Activated CD4-positive, alpha-beta T cell treated with anti-CD3 and anti-CD28 coated beads for 24 hours (primary cell): ENCODE measurements at regions not wholly inside any gene's neighbourhood (a gene's known extent, or its start where the extent isn't known, plus 50 kb on each side); places are given as distances from the start of the nearest gene placed in this dataset.
"Not testable (repeated sequence)": the region's sequence is repeated elsewhere in the genome, so short reads cannot be mapped to it uniquely, and the experiment has no call there.

Experiments
- DNase-seq, 2 donors: peaks; one replicate each; pipeline ENCODE4 v3.0.0-alpha.2; 2020; ENCODE audit warnings: low read depth in 2 of 2

DNA sequence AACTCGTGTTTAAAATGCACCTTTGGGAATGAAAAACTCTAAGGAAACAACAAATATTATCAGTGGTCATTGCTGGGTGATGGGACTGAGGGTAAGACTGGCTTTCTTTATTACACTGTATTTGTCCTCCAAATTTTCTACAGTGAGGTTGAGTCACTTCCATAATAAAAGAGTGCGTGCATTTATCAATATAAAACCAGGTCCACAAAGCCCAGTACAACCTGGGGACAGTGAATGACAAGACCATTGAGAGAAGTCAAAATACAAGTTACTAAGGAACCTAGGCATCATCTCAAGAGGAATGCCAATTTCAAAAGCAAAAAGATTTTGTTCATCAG is 76.4 kb downstream of the MAGED4 start:
- no peak for DNase-seq

DNA sequence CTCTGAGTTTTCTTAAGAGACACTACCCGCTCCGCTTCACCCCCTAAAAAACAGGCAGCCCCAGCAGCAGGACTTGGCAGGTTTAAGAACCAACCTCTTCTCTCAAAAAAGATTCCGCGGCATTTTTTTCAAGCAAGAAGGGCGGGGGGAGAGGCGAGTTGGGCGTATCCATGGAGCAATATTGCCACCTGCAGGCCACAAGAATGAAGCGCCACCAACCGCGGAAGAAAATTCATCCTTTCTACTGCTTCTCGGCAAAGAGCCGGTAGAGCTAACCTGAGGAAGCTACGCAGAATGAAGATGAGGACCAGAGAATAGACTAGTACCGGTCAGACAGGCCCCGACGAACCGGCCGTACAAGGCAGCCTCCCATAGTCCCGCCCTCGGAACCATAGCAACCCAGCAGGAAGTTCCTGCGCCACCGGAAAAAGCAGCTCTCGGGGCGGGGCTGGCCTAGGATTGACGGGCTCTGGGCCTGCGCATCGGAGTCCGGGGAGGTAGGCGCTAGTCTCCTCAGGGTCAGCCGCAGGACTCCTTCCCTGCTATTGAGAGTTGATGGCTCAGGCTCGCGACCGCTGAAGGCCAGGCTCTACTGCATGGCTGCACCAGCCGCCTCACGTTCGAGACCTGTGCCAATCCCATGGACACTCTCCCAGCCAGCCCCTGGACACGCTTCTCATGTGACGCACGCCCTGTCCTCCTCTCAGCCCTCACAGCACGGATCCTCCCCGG is 76.9 kb downstream of the MAGED4 start:
- peak; percentile 81 to 90 for DNase-seq

DNA sequence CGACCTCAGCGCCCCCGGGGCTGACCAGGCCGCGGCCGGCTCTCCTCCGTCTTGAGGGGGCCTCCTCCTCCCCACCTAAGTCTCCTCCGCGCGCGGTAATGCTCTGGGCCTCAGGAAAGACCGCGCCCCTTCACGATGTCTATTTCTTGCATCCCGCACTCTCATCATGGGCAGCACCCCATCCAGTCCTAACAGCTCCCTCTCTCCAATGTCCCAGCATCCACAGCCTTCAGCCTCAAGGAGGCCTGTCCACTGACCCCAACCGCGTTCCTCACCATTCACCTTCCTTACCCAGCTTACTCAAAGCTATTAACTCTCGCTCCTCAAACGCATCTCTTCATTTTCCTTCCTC is 77.5 kb downstream of the MAGED4 start:
- DNase-seq = no peak

DNA sequence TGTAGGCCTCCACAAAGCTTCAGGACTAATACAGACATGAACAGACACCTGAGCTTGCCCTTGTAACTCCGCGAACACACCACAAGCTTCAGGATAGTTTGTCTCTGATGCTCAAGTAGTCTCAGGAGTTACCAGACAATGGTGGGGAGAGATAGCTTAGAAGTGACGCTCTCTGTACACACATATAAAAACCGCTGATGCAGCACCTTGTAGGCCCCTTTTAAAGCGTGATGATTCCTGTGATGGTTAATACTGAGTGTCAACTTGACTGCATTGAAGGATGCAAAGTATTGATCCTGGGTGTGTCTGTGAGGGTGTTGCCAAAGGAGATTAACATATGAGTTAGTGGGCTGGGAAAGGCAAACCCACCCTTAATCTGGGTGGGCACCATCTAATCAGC is 78.7 kb downstream of the MAGED4 start:
- no peak for DNase-seq

DNA sequence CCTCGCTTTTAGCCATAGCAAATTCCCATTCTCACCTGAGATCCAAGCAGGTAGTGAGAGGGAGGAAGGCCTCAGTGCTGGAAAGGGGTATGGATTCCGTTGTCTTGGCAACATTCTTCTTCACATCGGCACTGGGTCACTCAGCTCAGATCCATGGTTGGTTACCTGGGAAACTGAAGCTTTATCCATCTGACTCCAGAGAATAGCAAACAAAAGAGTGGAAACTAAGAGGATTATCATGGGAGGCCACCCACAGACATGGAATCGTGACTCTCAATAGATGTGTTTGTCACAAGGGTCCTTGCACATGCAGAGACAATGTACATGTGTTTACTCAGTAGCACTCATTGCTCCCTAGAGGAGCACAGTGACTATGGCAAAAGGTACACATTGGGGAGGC is 81.0 kb downstream of the MAGED4 start:
- no peak for DNase-seq

DNA sequence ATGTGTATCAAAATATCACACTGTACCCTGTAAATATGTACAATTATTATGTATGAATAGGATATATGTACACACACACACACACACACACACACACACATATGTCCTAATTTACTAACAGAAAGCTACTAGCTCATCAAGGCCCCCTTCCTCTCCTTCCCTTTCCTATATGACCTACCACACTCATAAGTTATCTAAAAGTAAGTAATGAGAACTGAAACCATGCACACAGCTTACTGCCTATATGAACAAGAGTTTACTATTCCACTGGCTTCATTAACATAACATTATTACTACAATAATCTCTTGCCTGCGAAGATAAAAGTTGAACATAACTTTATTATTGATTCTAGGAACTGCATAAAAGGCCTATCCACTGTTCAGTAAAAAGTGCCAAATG is 83.8 kb downstream of the MAGED4 start:
- not testable (repeated sequence) for DNase-seq

DNA sequence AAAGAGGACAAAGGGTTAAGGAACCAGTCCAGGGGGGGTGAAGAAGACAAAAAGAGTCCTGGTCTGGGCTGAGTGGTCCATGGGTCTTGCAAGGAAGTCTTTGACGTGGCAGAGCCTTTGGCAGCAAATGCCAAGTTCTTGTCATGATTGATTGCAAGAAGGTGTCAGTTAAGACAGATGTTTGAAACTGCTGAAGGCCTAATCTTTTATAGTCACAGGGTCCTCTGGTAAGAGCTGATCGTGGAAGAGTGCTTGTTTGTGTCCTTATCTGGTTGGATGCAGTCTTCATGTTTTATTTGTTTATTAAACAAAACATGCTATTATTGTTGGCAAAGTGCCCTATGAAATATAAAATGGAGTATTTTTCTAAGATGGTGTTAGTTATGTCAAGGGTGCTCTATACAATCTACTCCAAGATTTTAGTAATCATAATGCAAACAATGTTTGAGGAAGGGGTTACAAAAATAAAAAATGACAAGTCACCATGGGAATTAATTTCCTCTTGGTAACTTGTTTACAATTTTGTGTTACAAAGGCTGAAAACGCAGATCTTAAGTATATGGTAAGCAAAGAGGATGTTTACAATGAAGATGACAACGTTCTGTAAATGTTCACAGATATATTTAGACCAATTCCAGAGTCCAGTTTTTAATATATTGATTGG is 85.9 kb downstream of the MAGED4 start:
- no peak for DNase-seq

DNA sequence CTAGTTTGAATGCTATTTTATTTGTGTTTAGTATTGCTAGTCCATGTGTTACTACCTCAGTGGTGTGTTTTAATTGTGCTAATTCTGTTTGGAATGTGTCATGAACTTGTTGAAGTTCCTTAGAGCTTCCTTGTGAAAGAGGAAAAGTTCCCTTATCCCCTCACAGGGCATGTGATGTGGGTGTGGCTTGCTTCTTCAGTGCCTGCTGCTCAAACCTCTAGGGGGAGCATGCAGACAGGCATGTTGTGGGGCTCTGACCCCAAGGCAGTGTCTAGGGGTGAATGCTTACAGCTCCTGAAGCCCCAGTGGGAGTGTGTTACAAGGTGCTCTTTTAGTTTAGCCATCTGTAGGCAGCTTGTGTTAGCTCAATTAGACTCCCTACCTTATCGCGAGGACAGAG is 86.5 kb downstream of the MAGED4 start:
- no peak for DNase-seq

DNA sequence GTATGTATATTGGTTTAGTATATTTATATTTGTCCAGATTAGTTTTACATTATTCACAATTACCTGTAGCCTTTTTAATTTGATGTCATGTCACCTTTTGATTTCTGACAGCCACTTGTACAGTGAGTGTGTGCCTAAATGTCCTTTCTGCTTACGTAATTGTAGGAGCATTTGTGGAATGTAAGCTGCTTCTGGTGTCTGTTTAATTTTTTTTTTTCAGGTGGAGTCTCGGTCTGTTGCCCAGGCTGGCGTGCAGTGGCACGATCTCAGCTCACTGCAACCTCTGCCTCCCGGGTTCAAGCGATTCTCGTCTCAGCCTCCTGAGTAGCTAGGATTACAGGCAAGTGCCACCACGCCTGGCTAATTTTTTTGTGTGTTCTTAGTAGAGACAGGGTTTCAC is 91.2 kb upstream of the XAGE2 start:
- DNase-seq = no peak

DNA sequence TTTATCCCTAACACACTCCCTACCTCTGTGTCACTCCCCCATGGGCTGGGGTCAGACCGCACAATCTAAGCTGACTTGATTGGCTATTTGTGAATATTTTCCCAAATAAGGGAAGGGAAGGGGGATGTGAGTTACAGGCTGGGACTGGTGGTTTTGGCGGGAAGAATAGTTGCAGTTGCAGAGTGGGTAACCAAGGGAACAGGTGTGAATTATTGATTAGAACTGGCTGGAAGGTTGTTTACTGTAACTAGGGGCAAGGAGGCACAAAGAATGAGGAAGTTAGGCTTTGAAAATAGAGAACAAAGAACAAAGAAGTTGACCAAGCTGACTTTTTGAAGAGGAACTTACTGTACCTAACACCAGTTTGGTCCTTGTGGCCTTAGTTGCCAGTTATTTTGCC is 88.0 kb upstream of the XAGE2 start:
- DNase-seq = no peak

DNA sequence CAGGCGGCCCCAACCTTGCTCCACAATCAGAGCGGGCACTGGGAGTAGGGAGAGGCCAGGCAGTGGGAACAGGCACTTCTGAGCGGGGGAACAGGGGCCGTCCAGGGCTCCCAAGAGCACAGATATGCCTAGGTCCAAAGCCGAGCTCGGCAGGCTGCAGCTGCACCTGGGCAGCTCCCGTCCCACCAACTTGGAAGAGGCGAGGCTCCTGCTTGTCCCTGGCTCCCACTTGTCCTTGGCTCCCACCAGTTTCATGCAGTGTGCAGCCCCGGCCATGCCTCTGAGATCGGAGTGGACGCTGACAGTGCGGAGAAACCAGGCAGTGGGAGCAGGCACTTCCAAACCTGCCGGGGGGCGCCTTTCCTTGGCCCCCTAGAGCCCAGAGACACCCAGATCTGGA is 84.0 kb upstream of the XAGE2 start:
- DNase-seq = no peak

DNA sequence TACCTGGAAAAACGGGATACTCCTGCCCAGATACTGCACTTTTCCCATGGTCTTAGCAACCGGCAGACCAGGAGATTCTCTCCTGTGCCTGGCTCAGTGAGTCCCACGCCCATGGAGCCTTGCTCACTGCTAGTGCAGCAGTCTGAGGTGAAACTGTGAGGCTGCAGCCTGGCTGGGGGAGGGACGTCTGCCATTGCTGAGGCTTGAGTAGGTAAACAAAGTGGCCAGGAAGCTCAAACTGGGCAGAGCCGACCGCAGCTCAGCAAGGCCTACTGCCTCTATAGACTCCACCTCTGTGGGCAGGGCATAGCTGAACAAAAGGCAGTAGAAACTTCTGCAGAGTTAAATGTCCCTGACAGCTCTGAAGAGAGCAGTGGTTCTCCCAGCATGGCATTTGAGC is 69.9 kb upstream of the XAGE2 start:
- DNase-seq = not testable (repeated sequence)

DNA sequence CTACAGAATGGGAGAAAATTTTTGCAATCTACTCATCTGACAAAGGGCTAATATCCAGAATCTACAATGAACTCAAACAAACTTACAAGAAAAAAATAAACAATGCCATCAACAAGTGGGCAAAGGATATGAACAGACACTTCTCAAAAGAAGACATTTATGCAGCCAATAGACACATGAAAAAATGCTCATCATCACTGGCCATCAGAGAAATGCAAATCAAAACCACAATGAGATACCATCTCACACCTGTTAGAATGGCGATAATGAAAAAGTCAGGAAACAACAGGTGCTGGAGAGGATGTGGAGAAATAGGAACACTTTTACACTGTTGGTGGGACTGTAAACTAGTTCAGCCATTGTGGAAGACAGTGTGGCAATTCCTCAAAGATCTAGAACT is 60.3 kb upstream of the XAGE2 start:
- DNase-seq = not testable (repeated sequence)
